GM12873 (cell line): ENCODE measurements at regions not wholly inside any gene's neighbourhood (a gene's known extent, or its start where the extent isn't known, plus 50 kb on each side); places are given as distances from the start of the nearest gene placed in this dataset.

Experiments
- TF ChIP-seq, protein P1 (sequence below): IDR thresholded peaks from 2 replicates; pipeline ENCODE4 v1.5.1; 2012; ENCODE audit warnings: low read depth, mild to moderate bottlenecking, moderate library complexity, low read length, control low read depth; ENCODE audit not compliant: insufficient read depth; ENCODE audit errors: missing control alignments

DNA sequence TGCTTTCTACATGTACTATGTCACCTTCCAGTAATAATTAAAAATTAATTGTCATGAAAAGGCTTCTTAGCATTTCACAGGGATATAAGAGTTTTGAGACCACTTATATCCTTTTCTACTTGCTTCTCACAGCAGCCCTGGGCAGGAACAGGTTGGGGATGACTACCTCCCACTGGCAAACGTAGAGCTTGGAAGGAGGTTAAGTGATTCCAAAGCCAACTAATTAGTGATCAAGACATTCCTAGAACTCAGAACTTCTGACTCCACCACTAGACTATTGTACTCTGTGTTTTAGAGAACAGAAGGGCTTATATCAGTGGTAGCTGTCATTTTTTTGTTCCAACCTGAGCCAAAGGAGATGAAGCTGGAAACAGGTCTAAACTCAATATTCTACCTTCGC, 364.5 kb upstream of the BOD1L1 start:
- TF ChIP-seq, protein P1, sequence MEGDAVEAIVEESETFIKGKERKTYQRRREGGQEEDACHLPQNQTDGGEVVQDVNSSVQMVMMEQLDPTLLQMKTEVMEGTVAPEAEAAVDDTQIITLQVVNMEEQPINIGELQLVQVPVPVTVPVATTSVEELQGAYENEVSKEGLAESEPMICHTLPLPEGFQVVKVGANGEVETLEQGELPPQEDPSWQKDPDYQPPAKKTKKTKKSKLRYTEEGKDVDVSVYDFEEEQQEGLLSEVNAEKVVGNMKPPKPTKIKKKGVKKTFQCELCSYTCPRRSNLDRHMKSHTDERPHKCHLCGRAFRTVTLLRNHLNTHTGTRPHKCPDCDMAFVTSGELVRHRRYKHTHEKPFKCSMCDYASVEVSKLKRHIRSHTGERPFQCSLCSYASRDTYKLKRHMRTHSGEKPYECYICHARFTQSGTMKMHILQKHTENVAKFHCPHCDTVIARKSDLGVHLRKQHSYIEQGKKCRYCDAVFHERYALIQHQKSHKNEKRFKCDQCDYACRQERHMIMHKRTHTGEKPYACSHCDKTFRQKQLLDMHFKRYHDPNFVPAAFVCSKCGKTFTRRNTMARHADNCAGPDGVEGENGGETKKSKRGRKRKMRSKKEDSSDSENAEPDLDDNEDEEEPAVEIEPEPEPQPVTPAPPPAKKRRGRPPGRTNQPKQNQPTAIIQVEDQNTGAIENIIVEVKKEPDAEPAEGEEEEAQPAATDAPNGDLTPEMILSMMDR, result no peak

GRCh38 chr4:13992975-13993520, 365.5 kb upstream of the BOD1L1 start:
- TF ChIP-seq, protein P1, result no peak

- TF ChIP-seq, protein P1, result no peak
Measured at GRCh38 chr4:13994016-13994415, 366.5 kb upstream of the BOD1L1 start.

DNA sequence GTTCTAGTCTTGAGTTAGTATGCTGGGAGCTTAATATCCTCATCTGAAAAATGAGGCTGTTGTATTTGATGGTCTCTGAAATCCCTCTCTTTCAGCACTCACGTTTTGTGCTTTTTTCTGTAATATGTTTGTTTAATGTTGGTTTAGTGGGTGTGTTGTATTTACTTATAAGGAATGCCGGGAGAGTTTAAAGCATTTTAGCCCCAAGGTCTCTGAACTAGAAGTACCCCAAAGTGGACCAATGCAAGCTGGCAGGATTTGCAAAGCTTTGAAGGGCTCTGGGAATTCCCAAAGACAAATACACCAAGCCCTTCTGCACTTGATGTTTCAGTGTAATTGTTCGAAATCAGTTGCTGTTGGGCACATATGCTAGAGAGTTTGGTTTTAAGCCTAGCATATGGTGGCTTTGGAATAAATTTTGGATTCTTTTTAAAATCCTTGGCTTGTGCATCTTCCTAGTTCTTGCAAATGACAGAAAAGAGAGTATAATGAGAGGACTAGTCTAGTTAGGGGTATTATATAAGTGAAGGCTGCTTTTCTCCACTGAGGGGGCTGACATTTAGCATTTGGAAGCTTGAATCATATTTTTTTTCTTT, 371.4 kb upstream of the BOD1L1 start:
- TF ChIP-seq, protein P1, result no peak

GRCh38 chr4:14000091-14000814, 372.7 kb upstream of the BOD1L1 start:
- TF ChIP-seq, protein P1, result no peak

GRCh38 chr4:14008494-14008893, 381.0 kb upstream of the BOD1L1 start:
- TF ChIP-seq, protein P1, result no peak

GRCh38 chr4:14018191-14018853, 390.8 kb upstream of the BOD1L1 start:
- TF ChIP-seq, protein P1, result no peak
